Naive thymus-derived CD4-positive, alpha-beta T cell (primary cell): ENCODE measurements at regions not wholly inside any gene's neighbourhood (a gene's known extent, or its start where the extent isn't known, plus 50 kb on each side); places are given as distances from the start of the nearest gene placed in this dataset.
"Not testable (repeated sequence)": the region's sequence is repeated elsewhere in the genome, so short reads cannot be mapped to it uniquely, and the experiment has no call there.

Experiments used
- ATAC-seq: fragments of 150-1000 bp; cut with Tn5 transposase; 2 replicates; pipeline ENCODE4 v1.10.0; 2021; ENCODE audit warnings: mild to moderate bottlenecking, moderate library complexity
- CTCF ChIA-PET: fragments of 350-600 bp; sonication (Branson Sonifier 250); formaldehyde crosslinking; loops from one replicate; lab custom pipeline; 2021; ENCODE audit warnings: antibody characterized with exemption; lab: Charles Lee
- POLR2A ChIA-PET: fragments of 350-600 bp; sonication (Branson Sonifier 250); formaldehyde crosslinking; loops from one replicate; lab custom pipeline; 2021; ENCODE audit warnings: antibody characterized with exemption, inconsistent platforms; lab: Charles Lee
- DNase-seq, 9 donors: peaks; one replicate each; pipeline versions ENCODE4 v3.0.0 to v3.0.0-alpha.2; 2020 to 2022; ENCODE audit warnings: mixed read lengths in 1 of 9
- H3K27ac ChIP-seq: one replicate; pipeline ENCODE4 v1.7.0; 2013; ENCODE audit warnings: mild to moderate bottlenecking, low read depth, low read length, moderate library complexity
- H3K27me3 ChIP-seq, 2 donors: one replicate each; pipeline ENCODE4 v1.7.0; 2013; ENCODE audit warnings: low read length in 2 of 2, mild to moderate bottlenecking in 2 of 2, moderate library complexity in 2 of 2; ENCODE audit not compliant: control insufficient read depth in 2 of 2, insufficient read depth in 2 of 2
- H3K36me3 ChIP-seq, 3 experiments: 1 replicate in 2 of 3; 2 replicates in 1 of 3; pipeline ENCODE4 v1.7.0; 2013; ENCODE audit warnings: low read length in 3 of 3, mild to moderate bottlenecking in 3 of 3, moderate library complexity in 1 of 3; ENCODE audit not compliant: insufficient read depth in 3 of 3, control insufficient read depth in 2 of 3
- H3K4me1 ChIP-seq, 2 donors: one replicate each; pipeline ENCODE4 v1.7.0; 2013; ENCODE audit warnings: low read length in 2 of 2, mild to moderate bottlenecking in 2 of 2, moderate library complexity in 1 of 2; ENCODE audit not compliant: control insufficient read depth in 2 of 2, insufficient read depth in 2 of 2
- H3K4me3 ChIP-seq: 2 replicates; pipeline ENCODE4 v1.7.0; 2013; ENCODE audit warnings: mild to moderate bottlenecking, low read length
- H3K9me3 ChIP-seq, 3 experiments: 1 replicate in 2 of 3; 2 replicates in 1 of 3; pipeline ENCODE4 v1.7.0; 2013; ENCODE audit warnings: low read length in 3 of 3; ENCODE audit not compliant: control insufficient read depth in 2 of 3
- H3K27ac Mint-ChIP-seq, 9 donors: one replicate each; pipeline ENCODE4 v1.8.0; 2020 to 2022; ENCODE audit warnings: mixed read lengths in 9 of 9, mild to moderate bottlenecking in 8 of 9, moderate library complexity in 5 of 9, inconsistent platforms in 2 of 9
- H3K27me3 Mint-ChIP-seq, 5 donors: one replicate each; pipeline ENCODE4 v1.8.0; 2021 to 2022; ENCODE audit warnings: mixed read lengths in 5 of 5, mild to moderate bottlenecking in 1 of 5
- H3K36me3 Mint-ChIP-seq, 5 donors: one replicate each; pipeline ENCODE4 v1.8.0; 2020 to 2022; ENCODE audit warnings: mixed read lengths in 5 of 5, mild to moderate bottlenecking in 3 of 5, inconsistent platforms in 1 of 5
- H3K4me1 Mint-ChIP-seq, 7 donors: one replicate each; pipeline ENCODE4 v1.8.0; 2020 to 2022; ENCODE audit warnings: mixed read lengths in 7 of 7, mild to moderate bottlenecking in 3 of 7, inconsistent platforms in 1 of 7
- H3K4me3 Mint-ChIP-seq, 10 donors: one replicate each; pipeline ENCODE4 v1.8.0; 2020 to 2022; ENCODE audit warnings: mild to moderate bottlenecking in 10 of 10, mixed read lengths in 10 of 10, moderate library complexity in 6 of 10, inconsistent platforms in 2 of 10
- H3K9me3 Mint-ChIP-seq, 11 donors: one replicate each; pipeline ENCODE4 v1.8.0; 2020 to 2022; ENCODE audit warnings: mixed read lengths in 11 of 11, mild to moderate bottlenecking in 4 of 11, inconsistent platforms in 1 of 11, moderate library complexity in 1 of 11
- intact Hi-C, 2 donors: fragments of 100-400 bp; cut with micrococcal nuclease; formaldehyde crosslinking; loops; one replicate each; pipeline ENCODE4 v1.15.1; 2023

- CTCF ChIA-PET, H3K27me3 ChIP-seq, H3K4me1 Mint-ChIP-seq, H3K4me1 ChIP-seq, H3K4me3 ChIP-seq, H3K27ac Mint-ChIP-seq, intact Hi-C loops, H3K36me3 Mint-ChIP-seq, H3K4me3 Mint-ChIP-seq, ATAC-seq, H3K9me3 Mint-ChIP-seq, H3K27ac ChIP-seq, H3K9me3 ChIP-seq, DNase-seq, H3K36me3 ChIP-seq: not testable (repeated sequence)
- POLR2A ChIA-PET: interaction anchor here (0.6 kb wide), 1 partner anchor 306 kb away, joined by 3 read pairs; no protein-coding TSS in a partner anchor
- H3K27me3 Mint-ChIP-seq: peaks cover 0 to 12% (median 6%) of the 10 kb centered on the region in 5 donors
These were observed 68.9 kb upstream of the TNKS2 start for GRCh38 chr10:91729339-91729738.

DNA sequence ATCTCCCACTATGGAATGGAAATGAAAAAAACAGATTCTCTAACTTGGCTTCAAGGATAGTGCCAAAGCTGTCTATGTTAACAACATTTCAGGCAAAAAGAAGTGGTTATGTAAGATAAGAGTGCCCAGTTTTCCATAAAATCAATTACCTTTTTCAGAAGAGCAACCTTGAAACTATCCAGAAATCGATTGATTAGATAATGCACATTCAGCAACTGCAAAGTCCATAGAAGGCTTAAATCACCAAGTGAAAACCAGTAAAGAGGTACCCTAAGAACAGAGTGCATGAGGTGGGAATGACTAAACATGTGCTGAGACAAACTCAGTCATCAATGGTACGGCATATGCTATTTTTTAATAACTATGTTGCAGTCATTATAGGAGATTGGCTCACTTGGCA is 71.9 kb upstream of the TNKS2 start:
- Histone ChIP-seq H3K9me3 (no peaks in the 10 kb centered on the region), H3K27me3 (no peaks in the 10 kb centered on the region), H3K27ac (no peak overlapping the region), H3K36me3 (no peaks in the 10 kb centered on the region), H3K4me1 (no peaks in the 10 kb centered on the region), H3K4me3 (no peak overlapping the region)
- intact Hi-C loops: no loop called here
- no peak overlapping the region for H3K4me3 Mint-ChIP-seq
- H3K9me3 Mint-ChIP-seq: peaks cover 0 to 9% (median 2%) of the 10 kb centered on the region in 11 donors
- ChIA-PET CTCF (interaction anchor here (0.6 kb wide), 1 partner anchor 134 kb away, joined by 3 read pairs; no protein-coding TSS in a partner anchor), POLR2A (interaction anchor here (0.8 kb wide), 1 partner anchor 952 kb away, joined by 4 read pairs; no protein-coding TSS in a partner anchor)
- H3K27ac Mint-ChIP-seq: no peak overlapping the region
- no peaks in the 10 kb centered on the region for H3K36me3 Mint-ChIP-seq
- no peak for ATAC-seq
- DNase-seq: no peak
- peaks cover 0 to 2% (median 0%) of the 10 kb centered on the region in 7 donors for H3K4me1 Mint-ChIP-seq
- peaks cover 0 to 10% (median 5%) of the 10 kb centered on the region in 5 donors for H3K27me3 Mint-ChIP-seq

GRCh38 chr10:91724933-91725332 is 73.3 kb upstream of the TNKS2 start:
- Histone ChIP-seq H3K4me1 (no peaks in the 10 kb centered on the region), H3K27me3 (no peaks in the 10 kb centered on the region), H3K36me3 (no peaks in the 10 kb centered on the region), H3K27ac (no peak overlapping the region), H3K9me3 (no peaks in the 10 kb centered on the region), H3K4me3 (no peak overlapping the region)
- DNase-seq: no peak
- Mint-ChIP-seq H3K4me1 (peaks cover 0 to 2% (median 0%) of the 10 kb centered on the region in 7 donors), H3K9me3 (peaks cover 0 to 9% (median 2%) of the 10 kb centered on the region in 11 donors), H3K4me3 (no peak overlapping the region), H3K36me3 (no peaks in the 10 kb centered on the region), H3K27ac (no peak overlapping the region), H3K27me3 (peaks cover 0 to 10% (median 10%) of the 10 kb centered on the region in 5 donors)
- intact Hi-C loops: no loop called here
- ChIA-PET CTCF (no interaction called here), POLR2A (no interaction called here)
- no peak for ATAC-seq

DNA sequence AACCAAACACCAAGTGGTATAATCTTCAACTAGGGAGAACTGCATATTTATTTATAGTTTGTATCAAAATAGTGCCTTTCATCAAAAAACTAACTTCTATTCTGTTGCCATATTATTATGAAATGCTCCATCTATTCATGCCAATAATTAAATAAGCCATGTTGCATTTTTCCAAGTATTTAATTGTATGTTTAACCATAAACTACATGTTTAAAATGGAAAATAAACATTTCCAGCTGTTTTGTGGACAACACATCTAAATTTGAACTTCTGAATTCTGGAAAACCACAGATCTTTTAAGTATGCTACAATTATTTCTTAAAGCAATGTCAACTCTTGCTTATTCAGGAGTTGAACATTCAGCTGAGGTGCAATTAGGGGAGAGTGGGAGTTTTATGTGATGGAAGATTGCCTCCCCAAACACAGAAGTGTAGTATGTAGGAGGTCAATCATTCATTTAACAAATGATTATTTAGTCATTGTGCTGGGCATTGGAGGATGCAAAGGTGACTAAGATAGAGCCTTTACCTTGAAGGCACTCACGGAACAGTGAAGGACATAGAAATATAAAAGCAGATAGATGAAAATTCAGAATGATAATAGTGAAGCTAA is 80.7 kb upstream of the PPP1R3C start:
- CTCF ChIA-PET: no interaction called here
- no peak overlapping the region for H3K4me3 Mint-ChIP-seq
- H3K36me3 Mint-ChIP-seq: no peaks in the 10 kb centered on the region
- H3K4me1 Mint-ChIP-seq: no peaks in the 10 kb centered on the region
- no peak for DNase-seq
- no peaks in the 10 kb centered on the region for H3K9me3 ChIP-seq
- no peak overlapping the region for H3K27ac Mint-ChIP-seq
- H3K27me3 Mint-ChIP-seq: peaks cover 17 to 44% (median 26%) of the 10 kb centered on the region in 5 donors
- H3K27ac ChIP-seq: no peak overlapping the region
- H3K27me3 ChIP-seq: no peaks in the 10 kb centered on the region
- no peak for ATAC-seq
- H3K4me3 ChIP-seq: no peak overlapping the region
- POLR2A ChIA-PET: interaction anchor here (0.5 kb wide), 1 partner anchor 202 kb away, joined by 3 read pairs; no protein-coding TSS in a partner anchor
- no peaks in the 10 kb centered on the region for H3K4me1 ChIP-seq
- peaks cover 0 to 7% (median 0%) of the 10 kb centered on the region in 11 donors for H3K9me3 Mint-ChIP-seq
- intact Hi-C loops: no loop called here
- no peaks in the 10 kb centered on the region for H3K36me3 ChIP-seq

- Histone ChIP-seq H3K9me3 (no peaks in the 10 kb centered on the region), H3K27ac (no peak overlapping the region), H3K27me3 (no peaks in the 10 kb centered on the region), H3K36me3 (no peaks in the 10 kb centered on the region), H3K4me3 (no peak overlapping the region), H3K4me1 (no peaks in the 10 kb centered on the region)
- no peak for DNase-seq
- Mint-ChIP-seq H3K4me1 (no peaks in the 10 kb centered on the region), H3K27me3 (peaks cover 15 to 43% (median 27%) of the 10 kb centered on the region in 5 donors), H3K9me3 (peaks cover 0 to 7% (median 0%) of the 10 kb centered on the region in 11 donors), H3K4me3 (no peak overlapping the region), H3K36me3 (no peaks in the 10 kb centered on the region), H3K27ac (no peak overlapping the region)
- POLR2A ChIA-PET: no interaction called here
- no peak for ATAC-seq
- intact Hi-C loops: no loop called here
- CTCF ChIA-PET: no interaction called here
These were observed 79.2 kb upstream of the PPP1R3C start for GRCh38 chr10:91711885-91712680.

- CTCF ChIA-PET: no interaction called here
- ATAC-seq (no peak), DNase-seq (no peak)
- Histone ChIP-seq H3K27ac (no peak overlapping the region), H3K4me3 (no peak overlapping the region), H3K27me3 (peaks cover 0 to 2% of the 10 kb centered on the region in 2 donors), H3K4me1 (no peaks in the 10 kb centered on the region), H3K36me3 (no peaks in the 10 kb centered on the region), H3K9me3 (no peaks in the 10 kb centered on the region)
- peaks cover 0 to 2% (median 0%) of the 10 kb centered on the region in 11 donors for H3K9me3 Mint-ChIP-seq
- H3K27ac Mint-ChIP-seq: no peak overlapping the region
- intact Hi-C loops: no loop called here
- peaks cover 15 to 38% (median 23%) of the 10 kb centered on the region in 5 donors for H3K27me3 Mint-ChIP-seq
- no peaks in the 10 kb centered on the region for H3K4me1 Mint-ChIP-seq
- POLR2A ChIA-PET: no interaction called here
- no peak overlapping the region for H3K4me3 Mint-ChIP-seq
- no peaks in the 10 kb centered on the region for H3K36me3 Mint-ChIP-seq
These were observed 76.5 kb upstream of the PPP1R3C start for GRCh38 chr10:91709394-91709798.
